ENCODE measurements at regions not wholly inside any gene's neighbourhood (a gene's known extent, or its start where the extent isn't known, plus 50 kb on each side); places are given as distances from the start of the nearest gene placed in this dataset.
A peak's percentile ranks its signal among the peaks of the same experiment; 100 is the strongest.

DNA sequence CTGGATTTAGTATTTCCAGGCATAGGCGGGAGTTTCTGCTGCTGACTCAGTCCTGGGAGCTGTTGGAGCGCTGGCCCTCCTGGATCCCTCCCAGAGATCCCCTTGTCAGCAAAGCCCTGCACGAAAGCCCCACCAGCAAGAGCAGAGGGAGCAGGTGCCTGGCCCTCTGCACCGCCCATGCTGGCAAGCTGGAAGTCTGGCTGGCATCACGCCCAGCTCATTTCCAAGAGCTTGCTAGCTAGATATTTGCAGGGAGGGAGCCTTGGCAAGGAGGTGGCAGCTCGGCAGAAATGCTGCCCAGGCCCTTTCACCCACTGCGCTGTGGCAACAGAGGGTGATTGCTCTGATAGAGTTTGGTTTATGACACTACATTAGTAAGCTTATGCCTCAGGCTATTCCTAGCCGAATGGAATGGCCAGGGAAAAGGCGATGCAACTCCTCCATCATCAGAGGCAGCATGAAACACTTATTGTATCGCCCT is 193.9 kb downstream of the EMP1 start:
- peak; percentile 11 to 25 for DNase-seq (ENCODE audit: low read depth in 2 of 2)

DNA sequence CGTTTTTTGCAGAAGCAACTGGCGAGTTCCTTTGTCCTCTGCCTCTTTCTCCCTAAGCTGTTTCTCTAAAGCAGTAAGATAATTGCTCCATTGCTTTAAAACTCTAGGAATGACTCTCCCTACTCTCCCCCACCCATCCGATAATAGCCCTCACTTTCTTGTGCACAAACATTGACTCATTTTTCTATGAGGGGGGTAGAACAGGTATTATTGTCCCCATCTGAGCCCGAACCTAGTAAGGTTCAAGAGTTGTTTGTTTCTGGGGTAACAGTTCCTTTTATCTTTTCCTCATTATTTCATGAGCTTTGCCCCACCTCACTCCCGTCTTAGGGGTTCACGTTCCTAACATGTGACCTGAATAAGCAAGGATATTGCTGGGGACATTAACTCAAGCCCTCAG is 190.6 kb downstream of the EMP1 start:
- no peak for DNase-seq (ENCODE audit: low read depth in 2 of 2)

DNA sequence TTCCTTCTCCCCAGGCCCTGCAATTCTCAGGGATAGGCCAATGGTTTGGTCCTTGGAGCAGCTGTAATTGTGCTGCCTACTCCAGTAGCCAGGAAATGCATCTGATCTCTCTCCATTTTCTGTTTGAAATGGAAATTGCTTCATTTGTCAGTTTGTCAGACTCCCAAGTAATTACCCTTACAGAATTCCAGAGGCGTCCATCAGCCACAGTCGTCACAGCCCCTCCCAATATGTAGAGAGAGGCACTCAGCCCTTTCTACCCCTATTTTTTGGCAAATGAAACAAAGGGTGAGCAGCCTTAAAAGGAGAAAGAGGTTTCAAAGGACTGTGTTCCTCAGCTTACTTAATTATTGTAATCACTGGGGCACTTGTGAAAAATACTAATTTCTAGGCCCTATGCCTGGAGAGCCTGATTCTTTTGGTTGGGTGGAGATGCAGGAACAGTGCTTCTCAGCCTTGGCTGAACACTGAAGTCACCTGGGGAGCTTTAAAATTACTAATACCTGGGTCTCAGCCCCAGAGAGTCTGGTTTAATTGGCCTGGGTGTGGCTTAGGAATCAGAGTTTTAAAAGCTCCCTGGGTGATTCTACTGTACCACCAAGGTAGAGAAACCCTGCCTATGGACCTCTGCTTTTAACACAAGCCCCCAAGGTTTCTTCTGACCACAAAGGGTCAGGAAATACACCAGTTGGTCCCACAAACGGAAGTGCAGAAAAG is 190.0 kb downstream of the EMP1 start:
- DNase-seq (ENCODE audit: low read depth in 2 of 2), result no peak

DNA sequence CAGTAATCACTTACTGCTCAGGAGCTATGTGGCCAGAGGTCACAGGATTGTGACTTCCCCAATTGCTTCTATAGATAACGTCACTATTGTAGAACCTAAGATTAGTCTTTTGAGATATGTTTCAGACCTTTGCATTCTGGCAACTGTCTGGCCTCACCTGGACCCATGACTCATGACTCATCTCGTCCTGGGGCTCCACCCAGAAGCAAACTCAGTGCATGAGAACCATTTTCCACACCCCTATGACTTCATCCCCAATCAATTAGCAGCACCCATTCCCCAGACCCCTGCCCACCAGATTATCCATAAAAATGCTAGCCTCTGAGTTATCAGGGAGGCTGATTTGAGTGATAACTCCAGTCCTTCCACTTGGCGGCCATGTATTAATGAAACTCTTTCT is 186.9 kb downstream of the EMP1 start:
- DNase-seq (ENCODE audit: low read depth in 2 of 2), result no peak

DNA sequence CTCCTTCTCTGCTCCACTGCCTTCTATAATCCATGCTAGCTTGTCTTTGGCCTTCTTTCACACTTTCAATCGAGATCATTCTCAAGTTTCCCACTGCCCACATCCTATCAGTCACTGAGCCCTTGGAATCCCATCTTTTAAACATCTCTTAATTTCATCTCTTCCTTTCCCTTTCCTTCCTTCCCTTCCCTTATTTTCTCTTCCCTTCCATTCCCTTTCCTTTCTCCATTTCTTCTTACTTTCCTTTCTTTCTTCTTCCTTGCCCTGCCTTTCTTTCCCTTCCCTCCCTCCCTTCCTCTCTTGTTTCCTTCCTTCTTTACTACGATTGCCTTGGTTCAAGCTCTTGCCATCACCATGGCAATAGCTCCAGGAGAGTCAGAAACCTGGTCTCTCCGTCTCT is 183.8 kb downstream of the EMP1 start:
- no peak for DNase-seq (ENCODE audit: low read depth in 2 of 2)

DNA sequence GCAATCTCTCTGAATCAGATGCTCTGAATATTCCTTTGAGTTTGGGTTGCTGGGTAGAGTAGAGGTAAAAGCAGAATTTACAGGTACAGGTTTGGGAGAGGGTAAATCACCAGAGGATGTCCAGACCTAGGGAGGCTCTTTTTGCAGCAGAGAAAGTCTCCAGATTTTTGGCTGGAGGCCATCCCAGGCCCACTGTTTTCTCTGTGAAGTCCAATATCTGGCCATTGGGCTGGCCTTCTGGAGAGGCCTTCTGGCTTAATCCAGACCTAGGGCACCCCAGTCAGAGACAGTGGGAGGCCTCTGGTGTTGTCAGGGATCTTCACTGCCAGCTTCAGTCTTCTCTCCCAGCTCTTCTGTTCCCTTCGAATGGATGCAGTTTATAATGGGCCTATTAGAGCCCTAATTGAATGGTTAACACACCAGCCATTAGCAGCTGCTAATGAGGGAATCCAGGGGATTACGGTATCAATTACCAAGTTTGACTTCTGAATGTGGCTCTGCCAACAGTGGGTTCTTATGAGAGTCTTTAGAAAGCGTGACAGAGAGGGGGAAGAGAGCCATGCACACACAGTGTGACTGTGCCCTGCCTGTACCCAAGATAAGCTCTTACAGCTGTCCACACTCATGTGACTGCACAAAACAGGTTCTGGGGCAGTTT is 183.1 kb downstream of the EMP1 start:
- DNase-seq (ENCODE audit: low read depth in 2 of 2), result no peak

DNA sequence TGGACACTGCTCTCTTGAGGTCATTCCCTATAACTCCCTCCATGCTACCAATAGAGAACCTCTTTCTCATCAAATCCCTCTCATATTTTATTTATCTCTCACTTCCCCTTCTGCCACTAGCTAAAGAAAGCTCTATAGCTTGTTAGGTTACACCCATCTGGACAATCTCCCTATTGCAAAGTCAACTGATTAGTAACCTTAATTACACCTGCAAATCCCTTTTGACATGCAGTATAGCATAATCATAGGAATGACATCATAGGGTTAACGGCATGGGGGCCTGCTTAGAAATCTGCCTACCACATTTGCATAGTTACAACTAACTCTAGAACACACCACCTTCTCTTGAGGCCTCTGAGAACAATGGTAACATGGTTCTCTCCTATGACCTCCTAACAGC is 181.2 kb downstream of the EMP1 start:
- no peak for DNase-seq (ENCODE audit: low read depth in 2 of 2)

DNA sequence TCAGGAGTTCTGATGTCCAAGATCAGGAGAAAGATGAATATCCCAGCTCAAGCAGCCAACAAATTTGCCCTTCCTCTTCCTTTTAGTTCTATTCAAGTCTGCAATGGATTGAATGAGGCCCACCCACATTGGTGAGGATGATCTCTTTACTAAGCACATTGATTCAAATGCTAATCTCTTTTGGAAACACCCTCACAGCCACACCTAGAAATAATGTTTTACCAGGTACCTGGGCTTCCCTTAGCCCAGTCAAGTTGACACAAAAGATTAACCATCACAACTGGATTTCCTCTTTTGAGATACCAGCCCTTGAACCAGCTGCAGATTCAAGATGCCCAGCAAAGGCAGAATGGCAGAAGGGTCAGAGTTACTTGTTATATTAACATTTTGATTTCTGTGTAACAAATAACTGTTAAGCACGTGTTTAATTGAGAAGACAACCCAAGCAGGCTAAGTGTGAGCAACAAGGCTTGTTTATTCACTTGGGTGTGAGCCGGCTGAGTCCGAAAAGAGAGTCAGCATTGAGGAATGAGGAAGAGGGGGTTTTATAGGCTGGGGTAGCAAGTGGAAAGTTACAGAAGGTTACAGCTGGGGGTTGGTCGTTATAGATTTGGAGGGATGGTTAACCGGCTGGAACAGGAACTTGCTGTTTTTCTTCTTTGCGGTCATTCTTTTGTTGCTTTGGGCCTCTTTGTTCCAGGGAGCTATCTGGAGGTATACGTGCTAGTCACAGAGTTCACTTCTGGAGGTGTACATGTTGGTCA is 180.3 kb downstream of the EMP1 start:
- no peak for DNase-seq (ENCODE audit: low read depth in 2 of 2)

DNA sequence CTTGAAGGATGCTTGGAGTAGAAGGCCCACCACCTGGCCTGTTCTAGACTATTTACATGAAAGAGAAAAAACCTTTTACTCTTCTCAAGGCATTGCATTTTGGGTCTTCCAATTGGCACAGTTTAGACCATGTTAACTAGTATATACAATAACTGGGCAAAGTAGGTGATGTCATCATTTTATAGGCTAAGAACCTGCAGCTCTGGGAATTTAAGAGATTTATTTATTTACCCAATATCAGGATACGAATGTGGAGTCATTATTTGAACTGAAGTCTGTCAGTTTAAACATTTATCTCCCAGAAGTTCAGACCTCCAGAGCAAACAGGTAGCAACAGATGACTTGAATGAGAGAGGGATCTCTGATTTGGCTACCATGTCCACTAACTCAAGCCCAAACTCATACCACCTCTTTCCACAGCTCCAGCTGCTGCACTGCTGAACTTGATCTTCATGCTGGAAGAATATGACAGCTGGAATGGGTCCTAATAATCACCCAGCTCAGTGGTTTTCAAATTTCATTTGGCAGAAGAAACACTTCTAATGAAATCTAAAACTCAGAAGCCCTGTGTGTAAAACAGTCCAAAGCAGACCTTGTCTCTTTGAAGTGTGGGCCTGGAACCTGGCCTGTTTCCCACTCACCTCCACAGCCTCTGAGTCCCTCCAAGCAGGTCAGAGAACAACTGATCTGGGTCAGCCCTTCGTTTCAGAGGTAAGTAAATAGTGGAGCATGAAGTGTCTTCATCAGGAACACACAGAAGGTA is 179.2 kb downstream of the EMP1 start:
- DNase-seq (ENCODE audit: low read depth in 2 of 2), result no peak

DNA sequence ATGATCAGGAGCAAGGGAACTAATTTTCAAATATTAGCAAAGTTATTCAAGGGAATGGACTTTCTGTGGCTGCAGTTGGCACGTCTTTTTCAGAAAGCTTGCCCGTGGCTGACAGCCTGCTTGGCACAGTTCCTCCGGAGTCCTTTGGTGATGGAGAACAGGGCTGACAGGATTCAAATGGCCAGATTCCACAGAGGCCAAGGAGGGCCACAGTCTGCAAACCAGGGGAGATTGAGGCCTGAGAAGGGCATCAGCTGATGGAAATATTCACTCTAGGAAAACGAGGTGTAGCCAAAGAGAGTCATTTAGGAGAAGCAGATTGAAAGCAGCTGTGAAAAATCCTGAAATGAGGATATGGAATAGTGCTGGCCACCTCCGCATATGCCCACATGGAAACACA is 178.3 kb downstream of the EMP1 start:
- DNase-seq (ENCODE audit: low read depth in 2 of 2), result no peak

DNA sequence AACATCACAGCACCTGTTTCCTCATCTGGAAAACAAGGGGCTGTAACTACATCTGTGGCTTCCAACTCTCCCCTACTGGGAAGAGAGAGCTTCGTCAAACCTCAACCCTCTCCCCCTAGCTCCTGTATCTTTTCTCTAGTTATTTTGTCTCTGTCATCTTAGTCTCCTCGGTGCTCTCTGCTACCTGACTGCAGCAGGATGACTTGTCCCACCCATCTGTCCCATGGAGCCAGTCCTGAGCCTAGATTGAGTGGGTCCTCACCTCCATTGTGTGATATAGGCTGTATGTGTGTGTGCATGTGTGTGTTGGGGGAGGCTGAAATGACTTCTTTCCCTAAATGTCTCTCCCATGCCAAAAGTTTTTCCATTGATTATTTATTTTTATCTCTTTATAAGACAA is 177.3 kb downstream of the EMP1 start:
- DNase-seq (ENCODE audit: low read depth in 2 of 2), result no peak

DNA sequence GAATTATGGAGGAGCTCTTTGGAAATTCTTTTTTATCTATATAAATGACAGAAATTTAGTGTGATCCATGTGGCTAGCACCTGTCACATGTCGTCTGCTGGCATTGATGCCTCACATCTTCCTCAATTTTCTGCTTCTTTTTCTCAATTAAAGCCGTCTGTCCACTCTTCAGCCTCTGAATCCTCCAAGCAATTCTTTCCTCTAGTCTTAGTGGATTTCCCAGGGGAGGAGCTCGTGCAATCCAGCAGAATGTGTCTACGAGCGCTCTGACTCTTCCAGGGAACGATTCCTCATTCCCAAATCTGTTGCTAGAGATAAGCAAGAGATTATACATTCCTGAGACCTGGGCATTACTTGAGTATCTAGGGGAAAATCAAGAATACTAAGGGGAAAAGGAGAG is 176.6 kb downstream of the EMP1 start:
- DNase-seq (ENCODE audit: low read depth in 2 of 2), result no peak

DNA sequence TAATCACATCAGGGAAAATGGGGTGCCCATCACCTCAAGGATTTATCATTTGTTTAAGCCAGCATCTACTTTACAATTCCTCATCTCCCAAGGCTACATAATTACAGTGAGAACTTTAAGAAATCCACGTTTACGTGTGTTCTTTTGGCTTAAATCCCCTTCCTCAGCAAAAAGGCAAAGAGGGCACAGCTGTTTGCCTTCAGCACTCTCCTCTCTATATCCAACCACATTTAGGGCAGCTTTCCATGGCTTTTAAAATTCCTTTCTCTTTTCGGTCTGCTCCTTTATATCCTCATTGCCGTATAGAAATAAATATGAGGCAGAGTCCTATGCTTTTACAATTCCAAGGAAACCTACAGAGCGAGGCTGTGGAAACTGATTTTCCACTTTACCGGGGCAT is 175.9 kb downstream of the EMP1 start:
- no peak for DNase-seq (ENCODE audit: low read depth in 2 of 2)

DNA sequence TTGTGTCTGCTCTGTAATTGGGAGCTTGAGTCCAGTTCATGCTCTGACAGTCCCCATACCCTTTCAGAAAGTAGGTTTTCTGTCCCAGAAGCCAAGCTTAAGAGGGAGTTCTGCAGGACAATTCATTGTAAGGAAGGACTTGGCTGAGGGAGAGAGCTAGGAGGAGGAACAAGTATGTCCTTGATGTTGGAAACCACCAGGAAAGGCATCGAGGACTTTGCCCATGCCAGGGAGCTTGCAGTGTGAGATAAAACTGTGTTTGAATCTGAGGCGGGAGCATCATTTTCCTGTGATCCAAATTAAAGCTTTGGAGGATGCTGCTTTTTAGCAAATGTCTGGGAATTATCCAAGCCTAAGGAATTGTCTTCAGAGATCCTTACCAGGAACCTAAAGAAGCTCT is 175.3 kb downstream of the EMP1 start:
- no peak for DNase-seq (ENCODE audit: low read depth in 2 of 2)

DNA sequence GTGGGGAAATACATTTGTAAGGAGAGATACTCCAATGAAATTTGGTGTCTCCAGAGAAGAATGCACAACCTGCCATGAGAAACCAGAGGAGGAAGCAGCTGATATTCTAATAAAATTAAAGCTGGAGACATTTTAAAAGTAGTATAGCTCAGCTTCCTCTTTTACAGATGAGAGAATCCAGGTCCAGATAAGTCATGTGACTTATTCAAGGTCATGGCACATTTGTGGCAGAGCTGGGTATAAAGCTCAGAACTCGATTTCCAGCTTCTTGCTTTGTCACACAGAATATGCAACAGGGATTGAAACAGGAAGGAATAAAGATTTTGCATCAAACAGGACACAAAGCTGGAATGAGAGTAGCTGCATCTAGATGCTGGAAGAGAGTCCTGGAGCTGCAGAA is 174.8 kb downstream of the EMP1 start:
- DNase-seq (ENCODE audit: low read depth in 2 of 2), result no peak

DNA sequence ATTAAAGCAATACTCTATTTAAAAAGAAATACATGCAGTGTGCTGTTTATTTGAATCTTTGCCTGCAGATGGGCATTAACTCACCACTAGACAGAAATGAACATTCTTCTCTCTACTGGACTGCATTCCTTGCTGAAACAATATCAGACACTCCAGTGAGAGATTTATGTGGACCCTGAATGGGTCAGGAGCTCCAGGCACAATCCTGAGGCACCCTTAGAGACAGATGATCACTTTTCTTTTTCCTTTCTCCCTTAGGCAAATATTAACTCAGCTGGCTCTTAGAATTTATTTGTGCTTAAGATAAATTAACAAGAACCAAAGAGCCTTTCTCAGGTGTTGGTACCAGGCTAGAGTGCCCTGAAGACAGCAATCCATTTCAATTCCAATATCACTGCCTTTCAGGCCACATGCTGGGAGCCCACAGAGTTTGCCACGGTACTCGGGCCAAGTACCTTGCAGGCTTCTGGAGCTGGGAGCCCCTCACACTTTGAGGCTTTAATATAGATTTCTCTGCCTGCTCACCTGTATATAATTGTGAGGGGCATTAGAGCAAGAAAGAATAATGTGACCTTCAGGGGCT is 173.0 kb downstream of the EMP1 start:
- no peak for DNase-seq (ENCODE audit: low read depth in 2 of 2)

DNA sequence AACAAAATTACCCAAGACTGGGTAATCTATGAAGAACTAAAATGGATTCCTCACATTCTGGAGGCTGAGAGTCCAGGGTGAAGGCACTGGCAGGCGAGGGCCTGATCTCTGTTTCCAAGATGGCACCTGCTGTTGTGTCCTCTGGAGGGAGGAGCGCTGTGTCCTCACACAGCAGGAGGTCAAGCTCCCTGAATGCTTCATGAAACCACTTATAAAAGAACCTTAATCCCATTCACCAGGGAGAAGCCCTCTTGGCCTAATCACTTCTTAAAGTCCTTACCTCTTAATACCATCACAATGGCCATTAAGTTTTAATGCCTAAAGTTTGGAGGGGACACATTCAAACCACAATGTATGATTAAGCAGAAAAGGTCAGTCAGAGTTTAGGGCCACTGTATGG is 172.4 kb downstream of the EMP1 start:
- no peak for DNase-seq (ENCODE audit: low read depth in 2 of 2)

DNA sequence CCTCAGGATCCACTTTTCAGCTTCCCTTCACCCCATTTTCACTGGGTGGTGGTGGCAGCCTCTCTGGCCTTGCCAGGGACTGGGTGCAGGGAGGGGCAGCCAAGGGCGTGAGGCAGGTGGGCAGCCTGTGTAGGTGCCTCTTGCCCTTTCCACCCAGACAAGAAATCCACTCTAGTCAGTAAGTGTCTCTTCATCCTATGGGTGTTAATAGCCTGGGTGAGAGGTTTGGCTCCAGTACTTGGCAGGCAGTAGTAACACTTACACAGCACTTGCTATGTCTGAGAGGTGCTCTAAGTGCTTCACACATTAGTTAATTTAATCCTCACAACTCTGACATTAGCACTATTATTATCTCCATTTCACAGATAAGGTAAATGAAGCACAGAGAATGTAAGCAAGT is 171.9 kb downstream of the EMP1 start:
- no peak for DNase-seq (ENCODE audit: low read depth in 2 of 2)

DNA sequence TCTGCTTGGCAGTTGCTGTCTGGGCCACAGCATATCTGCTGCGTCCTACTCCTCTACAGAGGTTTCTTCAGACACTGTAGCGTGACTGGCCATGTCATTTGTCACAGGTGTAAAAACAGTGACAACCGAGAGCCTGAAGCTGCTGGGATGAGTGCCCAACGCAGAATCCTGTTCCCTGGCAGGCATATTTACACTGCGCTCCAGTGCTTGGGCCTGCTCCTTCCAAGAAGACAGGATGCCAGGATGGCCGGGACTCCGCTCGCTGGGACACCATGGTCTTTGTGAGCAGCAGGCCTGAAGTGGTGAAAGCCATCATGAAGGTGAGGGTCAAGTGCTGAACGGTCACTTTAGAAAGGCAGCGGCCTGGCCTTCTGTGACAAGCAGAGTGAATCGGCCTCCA is 171.4 kb downstream of the EMP1 start:
- no peak for DNase-seq (ENCODE audit: low read depth in 2 of 2)

DNA sequence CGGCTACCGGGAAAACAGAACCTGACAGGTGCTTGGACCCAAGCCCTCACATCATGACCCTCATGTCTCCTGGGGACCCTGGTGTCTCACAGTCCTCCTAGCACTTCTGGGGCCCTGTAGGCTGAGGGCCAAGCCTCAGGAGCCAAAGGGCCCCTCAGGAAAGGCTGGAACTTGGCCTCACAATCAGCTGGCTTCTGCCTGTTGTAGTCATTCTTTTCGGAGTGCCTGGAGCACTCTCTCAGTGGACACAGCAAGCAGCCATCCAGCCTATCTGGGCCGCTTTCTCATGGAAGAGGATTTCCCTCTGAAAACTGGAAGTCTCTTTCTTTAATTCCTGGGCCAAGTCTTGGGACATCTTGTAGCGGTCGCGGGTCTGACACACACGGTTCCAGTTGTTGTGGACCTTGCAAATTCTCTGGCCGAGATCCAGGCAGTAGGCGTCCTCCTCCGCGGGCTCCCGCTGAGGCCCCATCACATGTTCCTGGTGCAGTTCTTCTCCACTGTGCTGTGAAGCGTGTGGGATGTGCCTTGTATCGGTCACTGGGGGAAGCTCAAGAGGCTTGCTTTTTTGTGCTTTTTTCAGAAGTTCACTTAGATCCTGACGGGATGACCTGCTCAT is 169.3 kb downstream of the EMP1 start:
- DNase-seq (ENCODE audit: low read depth in 2 of 2), result no peak

DNA sequence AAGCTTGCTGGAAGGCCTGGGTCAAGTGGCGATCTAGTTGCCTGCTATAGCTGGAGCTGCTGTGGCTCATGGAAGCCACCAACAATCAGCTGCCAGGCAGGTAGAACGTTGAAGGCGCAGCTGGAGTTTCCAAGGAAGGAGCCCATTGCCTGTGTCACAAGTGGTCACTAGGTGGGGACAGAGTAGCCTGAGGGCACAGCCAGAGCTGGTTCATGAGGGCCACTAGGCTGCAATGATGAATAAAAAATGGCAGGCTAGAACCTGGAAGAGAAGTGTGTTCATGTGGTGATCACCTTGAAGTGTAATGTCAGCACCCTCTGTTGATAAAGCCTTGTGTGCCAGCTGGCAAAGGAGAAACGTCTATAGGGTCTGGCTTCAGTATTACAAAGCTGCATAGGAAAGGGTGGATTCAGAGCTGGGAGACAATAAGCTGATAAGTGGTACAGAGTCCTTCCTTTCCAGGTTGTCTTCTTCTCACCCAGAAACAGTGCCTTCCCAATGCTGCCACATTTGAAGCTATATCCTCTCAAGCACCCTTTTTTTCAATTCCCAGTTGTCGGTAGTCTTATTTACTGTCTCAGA is 165.8 kb downstream of the EMP1 start:
- DNase-seq (ENCODE audit: low read depth in 2 of 2), result peak; percentile 64
